Lung (tissue), 11 donors: ENCODE measurements at regions not wholly inside any gene's neighbourhood (a gene's known extent, or its start where the extent isn't known, plus 50 kb on each side); places are given as distances from the start of the nearest gene placed in this dataset.
A peak's percentile ranks its signal among the peaks of the same experiment; 100 is the strongest.

Source experiments
- ATAC-seq: fragments of 200-7000 bp; cut with Tn5 transposase; one replicate; pipeline ENCODE4 v1.9.1; 2020; ENCODE audit warnings: moderate number of reproducible peaks; ENCODE audit not compliant: insufficient read depth, low FRiP score
- DNase-seq, 3 donors: peaks; one replicate each; pipeline ENCODE4 v3.0.0-alpha.2; 2013 to 2017
- H3K27ac ChIP-seq, 2 donors: one replicate each; pipeline ENCODE4 v1.5.1; 2013; ENCODE audit warnings: mild to moderate bottlenecking in 2 of 2, moderate library complexity in 2 of 2, control low read depth in 1 of 2, inconsistent platforms in 1 of 2, low read depth in 1 of 2, low read length in 1 of 2
- H3K27me3 ChIP-seq, 3 donors: one replicate each; pipeline ENCODE4 v1.5.1; 2013; ENCODE audit warnings: low read length in 2 of 3; ENCODE audit not compliant: control insufficient read depth in 3 of 3, insufficient read depth in 3 of 3
- H3K36me3 ChIP-seq, 4 donors: one replicate each; pipeline ENCODE4 v1.5.1; 2013; ENCODE audit warnings: low read length in 4 of 4, mild to moderate bottlenecking in 1 of 4, moderate library complexity in 1 of 4; ENCODE audit not compliant: control insufficient read depth in 4 of 4, insufficient read depth in 4 of 4
- H3K4me1 ChIP-seq, 5 donors: one replicate each; pipeline ENCODE4 v1.5.1; 2013; ENCODE audit warnings: low read length in 5 of 5, mild to moderate bottlenecking in 2 of 5, moderate library complexity in 1 of 5; ENCODE audit not compliant: control insufficient read depth in 5 of 5, insufficient read depth in 5 of 5
- H3K4me3 ChIP-seq: one replicate; pipeline ENCODE4 v1.5.1; 2013; ENCODE audit warnings: mild to moderate bottlenecking, control low read depth, moderate library complexity
- H3K9ac ChIP-seq, 2 donors: one replicate each; pipeline ENCODE4 v1.5.1; 2013; ENCODE audit warnings: low read length in 2 of 2, control low read depth in 1 of 2; ENCODE audit not compliant: insufficient read depth in 1 of 2
- H3K9me3 ChIP-seq, 4 donors: one replicate each; pipeline ENCODE4 v1.5.1; 2013; ENCODE audit warnings: low read length in 3 of 4, mild to moderate bottlenecking in 1 of 4, moderate library complexity in 1 of 4; ENCODE audit not compliant: control insufficient read depth in 4 of 4, insufficient read depth in 3 of 4
- WGBS, 2 donors: extraction: QIAGEN DNeasy Blood & Tissue Kit; methylation state at CpG; one replicate each; pipeline ENCODE4 v1.1.7; 2013; 5-methylcytosine and 5-hydroxymethylcytosine counted together
- TF ChIP-seq, protein P1 (sequence below): IDR thresholded peaks from 2 replicates; pipeline ENCODE4 v1.5.1; 2012; ENCODE audit warnings: mild to moderate bottlenecking; ENCODE audit errors: control extremely low read depth, extremely low read depth
- donor health status: control.
- donor health status: control.
- donor health status: Bipolar disorder and iron deficiency.
- donor health status: healthy.
- donor health status: DM: yes; HTN: yes; CAD: no.

DNA sequence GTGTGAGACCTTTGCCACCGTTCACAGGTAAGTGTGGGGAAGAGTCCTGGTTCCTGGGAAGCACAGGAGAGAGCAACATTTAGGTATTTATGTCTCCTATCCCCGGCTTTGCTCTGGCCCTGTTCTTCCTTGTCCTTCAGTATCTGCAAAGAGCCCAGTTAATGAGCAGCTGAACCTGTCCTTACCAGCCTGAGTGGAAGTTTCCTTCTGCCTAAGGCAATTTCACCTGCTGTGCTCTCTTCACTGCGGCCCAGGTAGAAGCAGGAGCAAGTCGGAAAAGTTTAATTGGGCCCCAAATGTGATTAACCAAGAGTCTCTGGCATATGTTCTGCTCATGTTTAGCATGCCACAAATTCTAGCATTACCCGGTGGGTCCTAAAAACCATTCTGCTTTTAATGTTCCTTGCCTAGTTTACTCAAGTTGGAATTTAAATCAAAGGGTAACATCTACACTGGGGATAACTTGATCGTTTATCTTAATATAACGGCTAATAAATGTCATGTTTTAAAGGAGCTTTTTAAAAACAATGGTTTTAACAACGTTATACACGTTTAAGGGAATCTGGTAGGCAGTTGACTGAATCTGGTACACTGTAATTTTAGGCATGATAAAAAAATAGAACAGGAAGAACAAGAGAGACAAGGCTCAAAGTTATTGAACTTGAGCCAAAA lies 817.1 kb downstream of the TYW1 start:
- WGBS, 2 donors, result 66 to 69% methylated on average over 9 of the region's 9 CpGs
- ATAC-seq (no peak), DNase-seq (no peak)
- Histone ChIP-seq H3K4me3 (no peak overlapping the region), H3K9ac (no peak overlapping the region), H3K4me1 (no peaks in the 10 kb centered on the region), H3K36me3 (no peaks in the 10 kb centered on the region), H3K27ac (no peak overlapping the region), H3K27me3 (no peaks in the 10 kb centered on the region), H3K9me3 (peaks cover 0 to 18% (median 3%) of the 10 kb centered on the region in 4 donors)
- TF ChIP-seq, protein P1, sequence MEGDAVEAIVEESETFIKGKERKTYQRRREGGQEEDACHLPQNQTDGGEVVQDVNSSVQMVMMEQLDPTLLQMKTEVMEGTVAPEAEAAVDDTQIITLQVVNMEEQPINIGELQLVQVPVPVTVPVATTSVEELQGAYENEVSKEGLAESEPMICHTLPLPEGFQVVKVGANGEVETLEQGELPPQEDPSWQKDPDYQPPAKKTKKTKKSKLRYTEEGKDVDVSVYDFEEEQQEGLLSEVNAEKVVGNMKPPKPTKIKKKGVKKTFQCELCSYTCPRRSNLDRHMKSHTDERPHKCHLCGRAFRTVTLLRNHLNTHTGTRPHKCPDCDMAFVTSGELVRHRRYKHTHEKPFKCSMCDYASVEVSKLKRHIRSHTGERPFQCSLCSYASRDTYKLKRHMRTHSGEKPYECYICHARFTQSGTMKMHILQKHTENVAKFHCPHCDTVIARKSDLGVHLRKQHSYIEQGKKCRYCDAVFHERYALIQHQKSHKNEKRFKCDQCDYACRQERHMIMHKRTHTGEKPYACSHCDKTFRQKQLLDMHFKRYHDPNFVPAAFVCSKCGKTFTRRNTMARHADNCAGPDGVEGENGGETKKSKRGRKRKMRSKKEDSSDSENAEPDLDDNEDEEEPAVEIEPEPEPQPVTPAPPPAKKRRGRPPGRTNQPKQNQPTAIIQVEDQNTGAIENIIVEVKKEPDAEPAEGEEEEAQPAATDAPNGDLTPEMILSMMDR, result no peak

DNA sequence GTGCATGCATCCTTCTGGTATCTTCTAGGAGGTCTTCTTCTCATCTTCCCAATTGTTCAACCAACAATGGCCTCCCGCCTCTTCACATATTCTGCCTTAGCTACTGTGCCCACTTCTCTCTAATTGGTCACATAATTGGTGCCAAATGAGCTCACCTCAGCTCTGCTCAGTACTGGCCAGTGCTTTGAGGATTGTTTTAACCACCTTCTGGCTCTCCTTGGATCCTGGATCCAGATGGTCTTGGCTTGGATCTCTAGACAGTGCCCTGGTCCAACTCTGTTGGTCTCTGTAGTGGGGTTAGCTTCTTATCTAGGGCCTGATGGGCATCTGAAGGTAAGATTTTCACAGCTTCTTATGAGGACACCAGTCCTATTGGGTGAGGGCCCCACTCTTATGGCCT lies 820.8 kb downstream of the TYW1 start:
- Histone ChIP-seq H3K27ac (no peak overlapping the region), H3K4me1 (no peaks in the 10 kb centered on the region), H3K4me3 (no peak overlapping the region), H3K27me3 (no peaks in the 10 kb centered on the region), H3K36me3 (no peaks in the 10 kb centered on the region), H3K9ac (no peak overlapping the region), H3K9me3 (peaks cover 0 to 9% (median 3%) of the 10 kb centered on the region in 4 donors)
- no peak for ATAC-seq
- TF ChIP-seq, protein P1, result no peak
- WGBS, 2 donors, result 82 to 97% methylated on average over 1 of the region's 1 CpG
- no peak for DNase-seq

DNA sequence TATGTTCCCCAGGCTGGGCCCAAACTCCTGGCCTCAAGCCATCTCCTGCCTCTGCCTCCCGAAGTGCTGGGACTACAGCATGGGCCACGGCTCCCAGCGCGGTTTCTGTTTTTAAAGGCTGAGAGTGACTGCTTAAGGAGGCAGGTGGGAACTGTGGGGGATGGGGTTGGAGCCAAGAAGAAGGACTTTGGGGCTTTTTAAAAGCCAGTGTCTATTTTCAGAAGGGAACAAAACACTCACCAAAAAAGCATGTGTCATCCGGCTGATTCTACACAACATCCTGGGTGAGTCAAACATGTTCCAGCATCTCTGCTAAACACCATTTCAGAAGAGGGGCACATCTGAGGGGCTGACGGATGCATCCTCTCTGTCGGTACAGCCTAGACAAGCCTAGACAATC lies 824.5 kb downstream of the TYW1 start:
- DNase-seq, result no peak
- TF ChIP-seq, protein P1, result no peak
- Histone ChIP-seq H3K36me3 (no peaks in the 10 kb centered on the region), H3K4me3 (no peak overlapping the region), H3K27ac (no peak overlapping the region), H3K4me1 (peaks cover 0 to 3% (median 0%) of the 10 kb centered on the region in 5 donors), H3K9ac (no peak overlapping the region), H3K27me3 (no peaks in the 10 kb centered on the region), H3K9me3 (peaks cover 0 to 10% (median 3%) of the 10 kb centered on the region in 4 donors)
- WGBS, 2 donors, result 86% methylated on average over 7 of the region's 7 CpGs
- no peak for ATAC-seq

DNA sequence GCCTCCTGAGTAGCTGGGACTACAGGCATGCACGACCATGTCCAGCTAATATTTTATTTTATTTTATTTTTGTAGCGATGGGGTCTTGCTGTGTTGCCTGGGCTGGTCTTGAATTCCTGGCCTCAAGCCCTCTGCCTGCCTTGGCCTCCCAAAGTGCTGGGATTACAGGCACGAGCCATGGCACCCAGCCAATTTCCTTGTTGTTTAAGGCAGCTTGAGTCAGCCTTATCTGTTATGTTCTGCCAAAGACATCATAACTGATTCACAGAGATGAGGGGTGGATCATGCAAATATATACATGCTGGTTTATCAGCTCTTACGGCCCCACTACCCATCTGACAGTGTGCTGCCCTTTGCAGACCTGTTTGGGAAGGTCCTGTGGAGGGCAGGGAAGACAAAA lies 826.7 kb downstream of the TYW1 start:
- Histone ChIP-seq H3K27me3 (no peaks in the 10 kb centered on the region), H3K4me3 (no peak overlapping the region), H3K27ac (no peak overlapping the region), H3K4me1 (peaks cover 0 to 3% (median 0%) of the 10 kb centered on the region in 5 donors), H3K9me3 (peaks cover 0 to 3% (median 0%) of the 10 kb centered on the region in 4 donors), H3K36me3 (no peaks in the 10 kb centered on the region), H3K9ac (no peak overlapping the region)
- WGBS, 2 donors, result 51 to 64% methylated on average over 4 of the region's 4 CpGs
- peak; percentile 73 to 83 (median 82) for DNase-seq
- no peak for ATAC-seq
- TF ChIP-seq, protein P1, result no peak
